SK-N-SH treated with all-trans-retinoic acid at 6 μM for 48 hours (cell line): ENCODE measurements at regions not wholly inside any gene's neighbourhood (a gene's known extent, or its start where the extent isn't known, plus 50 kb on each side); places are given as distances from the start of the nearest gene placed in this dataset.
A peak's percentile ranks its signal among the peaks of the same experiment; 100 is the strongest.

Experiments
- ATAC-seq: fragments of 200-7000 bp; cut with Tn5 transposase; 3 replicates; pipeline ENCODE4 v1.9.1; 2020; ENCODE audit warnings: mild to moderate bottlenecking, moderate library complexity
- ARNTL ChIP-seq: fragments of 450-650 bp; formaldehyde crosslinking; IDR thresholded peaks from 2 replicates; pipeline ENCODE4 v1.5.0; 2020; ENCODE audit warnings: low read depth, mild to moderate bottlenecking, moderate library complexity, borderline replicate concordance
- CSDC2 ChIP-seq: fragments of 250-450 bp; sonication (Bioruptor Pico); IDR thresholded peaks from 2 replicates; pipeline ENCODE4 v1.5.0; 2020; ENCODE audit warnings: mild to moderate bottlenecking, moderate library complexity
- CSRNP3 ChIP-seq: fragments of 250-450 bp; sonication (Bioruptor Pico); IDR thresholded peaks from 2 replicates; pipeline ENCODE4 v1.5.1; 2021; ENCODE audit warnings: mild to moderate bottlenecking, moderate library complexity
- GLIS3 ChIP-seq: fragments of 250-450 bp; sonication (Bioruptor Pico); IDR thresholded peaks from 2 replicates; pipeline ENCODE4 v1.5.0; 2020; ENCODE audit warnings: mild to moderate bottlenecking, moderate library complexity
- ISL1 ChIP-seq: fragments of 250-450 bp; sonication (Bioruptor Pico); IDR thresholded peaks from 2 replicates; pipeline ENCODE4 v2.1.2; 2022; ENCODE audit warnings: mild to moderate bottlenecking, moderate library complexity
- OSR1 ChIP-seq: fragments of 250-450 bp; sonication (Bioruptor Pico); IDR thresholded peaks from 2 replicates; pipeline ENCODE4 v1.8.0; 2022; ENCODE audit warnings: moderate library complexity, mild to moderate bottlenecking, inconsistent platforms
- PATZ1 ChIP-seq: fragments of 250-450 bp; sonication (Bioruptor Pico); IDR thresholded peaks from 2 replicates; pipeline ENCODE4 v1.8.0; 2020; ENCODE audit warnings: mild to moderate bottlenecking, moderate library complexity, borderline replicate concordance
- PPARA ChIP-seq: fragments of 250-450 bp; sonication (Bioruptor Pico); IDR thresholded peaks from 2 replicates; pipeline ENCODE4 v1.5.0; 2020; ENCODE audit warnings: mild to moderate bottlenecking, borderline replicate concordance
- RARB ChIP-seq: fragments of 250-450 bp; sonication (Bioruptor Pico); IDR thresholded peaks from 2 replicates; pipeline ENCODE4 v1.8.0; 2021; ENCODE audit warnings: mild to moderate bottlenecking, moderate library complexity
- TCF4 ChIP-seq: fragments of 250-450 bp; sonication (Bioruptor Pico); IDR thresholded peaks from 2 replicates; pipeline ENCODE4 v1.8.0; 2021; ENCODE audit warnings: mild to moderate bottlenecking, moderate library complexity, borderline replicate concordance
- TOX ChIP-seq: fragments of 250-450 bp; sonication (Bioruptor Pico); IDR thresholded peaks from 2 replicates; pipeline ENCODE4 v1.8.0; 2021; ENCODE audit warnings: mild to moderate bottlenecking, moderate library complexity, borderline replicate concordance
- TSHZ2 ChIP-seq: fragments of 250-450 bp; sonication (Bioruptor Pico); IDR thresholded peaks from 2 replicates; pipeline ENCODE4 v1.5.0; 2020; ENCODE audit warnings: mild to moderate bottlenecking, moderate library complexity
- ZC3H10 ChIP-seq: fragments of 250-450 bp; sonication (Bioruptor Pico); IDR thresholded peaks from 2 replicates; pipeline ENCODE4 v1.5.1; 2021; ENCODE audit warnings: mild to moderate bottlenecking, moderate library complexity
- ZFP3 ChIP-seq: fragments of 250-450 bp; sonication (Bioruptor Pico); IDR thresholded peaks from 2 replicates; pipeline ENCODE4 v1.5.0; 2020; ENCODE audit warnings: mild to moderate bottlenecking, moderate library complexity
- ZFP30 ChIP-seq: fragments of 450-650 bp; formaldehyde crosslinking; IDR thresholded peaks from 2 replicates; pipeline ENCODE4 v1.5.0; 2022; ENCODE audit warnings: mild to moderate bottlenecking, moderate library complexity
- ZNF565 ChIP-seq: fragments of 450-650 bp; formaldehyde crosslinking; conservative IDR thresholded peaks from 2 replicates; pipeline ENCODE4 v1.5.0; 2020; ENCODE audit warnings: low read depth, mild to moderate bottlenecking, moderate library complexity
- ZNF70 ChIP-seq: fragments of 450-650 bp; formaldehyde crosslinking; IDR thresholded peaks from 2 replicates; pipeline ENCODE4 v1.5.0; 2020; ENCODE audit warnings: mild to moderate bottlenecking, moderate library complexity
- ZNF8 ChIP-seq: fragments of 450-650 bp; formaldehyde crosslinking; IDR thresholded peaks from 2 replicates; pipeline ENCODE4 v1.5.0; 2020; ENCODE audit warnings: mild to moderate bottlenecking, moderate library complexity
- TF ChIP-seq, protein P1 (sequence below): fragments of 250-450 bp; sonication (Bioruptor Pico); IDR thresholded peaks from 2 replicates; pipeline ENCODE4 v1.8.0; 2021; ENCODE audit warnings: low read depth, mild to moderate bottlenecking, moderate library complexity, borderline replicate concordance

DNA sequence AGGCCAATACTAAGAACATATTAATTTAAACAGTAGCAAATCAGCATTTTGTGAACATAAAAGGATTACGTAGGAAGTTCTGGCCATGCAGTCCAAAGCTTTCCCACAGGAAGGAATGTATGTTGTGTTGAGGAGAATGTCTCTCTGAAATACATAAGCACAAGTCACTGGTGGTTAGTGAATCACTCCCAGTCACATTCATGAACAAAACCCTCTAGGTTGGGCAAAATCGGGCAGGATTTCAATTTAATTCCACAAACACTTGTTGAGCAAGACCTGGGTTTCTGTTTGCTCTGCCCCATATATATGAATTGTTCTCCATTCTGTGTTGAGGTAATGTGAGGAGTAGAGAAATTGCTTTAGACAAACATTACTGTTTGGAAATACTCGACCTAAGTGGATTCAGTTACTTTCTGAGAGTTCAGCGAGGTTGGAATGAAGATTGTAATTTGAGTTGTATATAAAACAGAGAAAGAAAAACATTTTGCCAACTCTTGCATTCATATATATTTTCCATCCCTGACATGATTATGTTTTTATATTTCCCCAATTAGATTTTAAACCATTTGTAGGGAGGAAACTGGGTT is 127.6 kb upstream of the RPS23 start (continued):
- TF ChIP-seq ZFP30 (CRISPR knock-in tag), result no peak

DNA sequence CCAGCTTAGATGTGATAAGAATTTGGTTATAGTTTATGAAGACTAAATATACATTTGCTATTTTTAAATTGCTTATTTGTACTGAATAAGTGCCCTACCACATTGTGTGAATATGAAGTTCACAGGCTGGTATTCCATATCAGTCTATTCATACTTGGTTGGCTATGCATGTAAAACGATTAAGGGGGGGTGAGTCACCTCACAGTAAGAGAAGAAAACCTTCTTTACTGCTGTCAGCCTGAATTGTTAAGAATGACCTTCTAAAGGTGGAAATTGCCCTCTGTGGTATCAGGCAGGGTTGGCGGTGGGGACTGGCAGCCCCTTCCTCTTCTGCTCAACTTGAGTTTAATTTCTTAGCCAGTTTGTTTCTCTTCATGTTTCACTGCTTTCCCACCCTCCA is 127.0 kb upstream of the RPS23 start:
- ATAC-seq, result 0 out of 3 replicates have a peak, but pooled peaks have one; percentile 36
- TF ChIP-seq GLIS3 (no peak), TOX (CRISPR knock-in tag) (no peak), TCF4 (CRISPR knock-in tag) (no peak), ZNF70 (no peak), CSDC2 (no peak), ZFP3 (CRISPR knock-in tag) (no peak), ZFP30 (CRISPR knock-in tag) (no peak), ISL1 (CRISPR knock-in tag) (no peak), OSR1 (CRISPR knock-in tag) (no peak), CSRNP3 (CRISPR knock-in tag) (no peak), ZNF8 (CRISPR knock-in tag) (no peak), ZC3H10 (CRISPR knock-in tag) (no peak), PPARA (CRISPR knock-in tag) (no peak), TSHZ2 (CRISPR knock-in tag) (no peak)
- TF ChIP-seq, protein P1, sequence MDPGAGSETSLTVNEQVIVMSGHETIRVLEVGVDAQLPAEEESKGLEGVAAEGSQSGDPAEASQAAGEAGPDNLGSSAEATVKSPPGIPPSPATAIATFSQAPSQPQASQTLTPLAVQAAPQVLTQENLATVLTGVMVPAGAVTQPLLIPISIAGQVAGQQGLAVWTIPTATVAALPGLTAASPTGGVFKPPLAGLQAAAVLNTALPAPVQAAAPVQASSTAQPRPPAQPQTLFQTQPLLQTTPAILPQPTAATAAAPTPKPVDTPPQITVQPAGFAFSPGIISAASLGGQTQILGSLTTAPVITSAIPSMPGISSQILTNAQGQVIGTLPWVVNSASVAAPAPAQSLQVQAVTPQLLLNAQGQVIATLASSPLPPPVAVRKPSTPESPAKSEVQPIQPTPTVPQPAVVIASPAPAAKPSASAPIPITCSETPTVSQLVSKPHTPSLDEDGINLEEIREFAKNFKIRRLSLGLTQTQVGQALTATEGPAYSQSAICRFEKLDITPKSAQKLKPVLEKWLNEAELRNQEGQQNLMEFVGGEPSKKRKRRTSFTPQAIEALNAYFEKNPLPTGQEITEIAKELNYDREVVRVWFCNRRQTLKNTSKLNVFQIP, result no peak
- TF ChIP-seq, all 23 proteins: peak for 0

DNA sequence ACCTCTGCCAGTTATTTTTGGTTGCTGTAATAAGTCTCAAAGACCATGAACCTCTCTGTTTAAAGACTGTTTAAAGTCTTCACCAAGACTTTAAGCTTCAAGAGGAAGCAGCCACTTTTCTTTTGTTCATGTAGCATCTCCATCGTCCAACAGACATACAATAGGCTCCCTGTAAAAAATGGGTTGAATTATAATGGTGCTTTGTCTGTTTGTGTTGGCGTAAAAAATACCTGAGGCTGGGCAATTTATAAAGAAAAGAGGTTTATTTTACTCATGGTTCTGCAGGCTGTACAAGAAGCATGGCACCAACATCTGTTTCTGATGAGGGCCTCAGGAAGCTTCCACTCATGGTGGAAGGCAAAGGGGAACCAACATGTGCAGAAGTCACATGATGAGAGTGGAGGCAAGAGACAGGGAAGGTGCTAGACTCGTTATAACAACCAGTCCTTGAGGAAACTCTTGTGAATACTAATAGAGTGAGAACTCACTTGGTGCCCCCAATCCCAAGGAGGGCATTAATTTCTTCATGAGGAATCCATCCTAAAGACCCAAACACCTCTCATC is 126.3 kb upstream of the RPS23 start:
- TF ChIP-seq TSHZ2 (CRISPR knock-in tag), result no peak
- no peak for TF ChIP-seq RARB (CRISPR knock-in tag)
- TF ChIP-seq ZNF565 (CRISPR knock-in tag), result no peak
- TF ChIP-seq ZFP3 (CRISPR knock-in tag), result no peak

DNA sequence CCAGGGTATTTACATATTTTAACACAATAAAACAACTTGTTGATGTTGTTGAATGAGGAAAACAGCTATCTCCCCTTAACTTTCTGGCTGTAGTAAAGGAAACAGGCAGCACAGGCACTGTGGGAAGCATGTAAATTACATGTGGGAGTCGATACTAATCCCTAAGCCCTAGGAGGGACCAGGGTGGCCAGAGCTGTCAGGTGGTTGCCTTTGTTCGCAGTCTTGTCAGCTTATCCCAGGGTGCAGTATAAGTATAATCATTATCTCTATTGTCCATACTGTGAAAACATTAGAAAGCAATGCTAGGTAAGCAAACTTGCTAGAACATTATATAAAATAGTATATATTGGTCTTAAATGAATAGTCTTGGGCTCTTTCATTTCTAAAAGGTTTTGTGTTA is 125.6 kb upstream of the RPS23 start:
- no peak for ATAC-seq

More for the DNA sequence above, 126.3 kb upstream of the RPS23 start:
- no peak for ATAC-seq

More for the DNA sequence above, 125.6 kb upstream of the RPS23 start:
- no peak for TF ChIP-seq PATZ1
- no peak for TF ChIP-seq TOX (CRISPR knock-in tag)
- TF ChIP-seq ARNTL (CRISPR knock-in tag), result no peak
- TF ChIP-seq, protein P1, result no peak
- no peak for TF ChIP-seq CSRNP3 (CRISPR knock-in tag)
- no peak for TF ChIP-seq TCF4 (CRISPR knock-in tag)
- TF ChIP-seq, all 23 proteins: peak for 0
